NOMO-1 treated with DMSO at 0.1 percent for 48 hours (cell line): ENCODE measurements at regions not wholly inside any gene's neighbourhood (a gene's known extent, or its start where the extent isn't known, plus 50 kb on each side); places are given as distances from the start of the nearest gene placed in this dataset.
A peak's percentile ranks its signal among the peaks of the same experiment; 100 is the strongest.

ENCODE experiments used
- DNase-seq: peaks from one replicate; lab custom pipeline; 2025; ENCODE audit not compliant: unreplicated experiment; lab: John Stamatoyannopoulos, UW

GRCh38 chr6:87860902-87861301 lies 158.9 kb upstream of the AKIRIN2 start:
- DNase-seq = no peak

- no peak for DNase-seq
Observed at GRCh38 chr6:87858440-87858839, 156.4 kb upstream of the AKIRIN2 start.

GRCh38 chr6:87851674-87852299 lies 149.8 kb upstream of the AKIRIN2 start:
- DNase-seq = no peak

- DNase-seq = no peak
Observed at GRCh38 chr6:87848616-87849015, 146.6 kb upstream of the AKIRIN2 start.

DNA sequence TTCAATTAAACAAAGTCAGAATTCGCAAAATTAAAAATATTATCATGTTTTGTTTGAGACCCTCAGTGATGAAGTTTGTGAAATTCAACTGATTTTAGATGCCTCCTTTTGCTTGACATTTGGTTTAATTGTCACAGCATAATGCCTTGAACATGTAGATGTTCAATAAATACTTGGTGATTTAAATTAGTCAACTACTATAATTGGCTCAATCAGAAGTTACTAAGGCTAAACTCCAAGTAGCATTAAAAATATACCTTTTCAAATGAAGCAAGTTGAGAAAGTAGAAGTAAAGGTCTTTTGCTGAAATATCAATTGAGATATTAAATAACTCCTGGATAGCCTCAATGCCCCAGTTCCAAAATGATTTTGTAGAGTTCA lies 145.8 kb upstream of the AKIRIN2 start:
- DNase-seq = no peak

DNA sequence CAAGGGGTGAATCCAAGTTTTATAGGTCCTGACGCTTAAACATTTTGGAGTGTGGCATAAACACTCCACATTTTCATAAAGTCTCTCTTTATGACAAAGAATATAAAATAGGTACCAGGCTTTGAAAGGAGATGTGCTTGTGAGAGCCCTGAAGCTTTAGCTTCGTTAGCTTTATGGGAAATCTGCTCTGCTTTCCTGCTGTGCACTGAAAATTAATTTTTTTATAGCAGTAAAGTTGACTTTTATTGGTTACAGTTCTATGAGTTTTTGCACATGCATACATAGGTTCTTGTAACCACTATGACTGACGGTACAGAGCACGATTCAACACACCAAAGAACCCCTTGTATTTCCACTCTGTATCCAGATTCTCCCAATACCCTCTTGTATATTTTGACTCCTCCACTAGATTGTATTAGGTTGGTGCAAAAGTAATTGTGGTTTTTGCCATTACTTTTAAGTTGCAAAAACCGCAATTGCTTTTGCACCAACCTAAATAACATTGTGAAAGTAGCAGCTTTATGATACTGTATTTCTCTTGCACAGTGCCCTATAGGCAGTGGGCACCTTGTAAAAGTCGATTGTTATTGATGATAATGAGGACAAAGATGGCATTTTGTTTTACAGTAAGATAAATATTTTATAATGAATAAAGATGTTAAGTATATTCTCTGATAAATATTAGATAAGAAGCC lies 145.2 kb upstream of the AKIRIN2 start:
- no peak for DNase-seq

GRCh38 chr6:87846434-87846833 lies 144.4 kb upstream of the AKIRIN2 start:
- no peak for DNase-seq

DNA sequence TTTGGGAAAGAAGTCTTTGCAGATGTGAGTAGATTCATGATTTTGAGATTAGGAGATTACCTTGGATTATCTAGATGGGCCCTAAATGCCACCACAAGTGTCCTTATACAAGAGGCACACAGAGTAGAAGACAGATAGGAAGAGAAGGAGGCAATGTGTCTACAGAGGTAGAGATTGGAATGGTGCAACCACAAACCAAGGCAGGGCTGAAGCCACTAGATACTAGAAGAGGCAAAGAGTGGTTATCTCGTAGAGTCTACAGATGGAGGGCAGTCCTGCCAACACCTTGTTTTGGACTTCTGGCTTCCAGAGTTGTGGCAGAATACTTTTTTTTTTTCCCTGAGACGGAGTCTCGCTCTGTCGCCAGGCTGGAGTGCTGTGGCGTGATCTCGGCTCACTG lies 138.3 kb upstream of the AKIRIN2 start:
- DNase-seq = no peak

DNA sequence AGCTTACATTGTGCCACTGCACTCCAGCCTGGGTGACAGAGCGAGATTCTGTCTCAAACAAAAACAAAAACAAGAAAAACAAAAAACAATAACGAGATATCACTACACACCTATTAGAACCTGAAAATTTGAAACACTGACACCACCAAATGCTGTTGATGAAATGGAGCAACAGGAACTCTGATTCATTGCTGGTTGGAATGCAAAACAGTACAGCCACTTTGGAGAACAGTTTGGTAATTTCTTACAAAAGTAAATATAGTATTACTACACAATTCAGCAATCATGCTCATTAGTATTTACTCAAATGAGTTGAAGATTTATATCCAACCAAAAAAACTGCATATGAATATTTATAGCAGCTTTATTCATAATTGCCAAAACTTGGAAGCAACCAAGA lies 135.8 kb upstream of the AKIRIN2 start:
- no peak for DNase-seq

DNA sequence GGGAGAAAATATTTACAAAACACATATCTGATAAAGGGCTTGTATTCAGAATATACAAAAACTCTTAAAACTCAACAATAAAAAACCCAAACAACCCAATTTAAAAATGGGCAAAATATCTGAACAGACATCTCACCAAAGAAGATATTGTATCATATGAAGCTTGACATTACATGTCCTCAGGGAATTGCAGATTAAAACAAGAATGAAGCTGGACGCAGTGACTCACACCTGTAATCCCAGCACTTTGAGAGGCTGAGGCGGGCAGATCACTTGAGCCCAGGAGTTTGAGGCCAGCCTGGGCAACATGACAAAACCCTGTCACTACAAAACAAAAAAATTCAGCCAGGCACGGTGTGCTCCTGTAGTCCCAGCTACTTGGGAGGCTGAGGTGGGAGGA lies 135.4 kb upstream of the AKIRIN2 start:
- DNase-seq = no peak

GRCh38 chr6:87832025-87832825 lies 130.2 kb upstream of the AKIRIN2 start:
- DNase-seq = peak; percentile 80

- DNase-seq = peak; percentile 73
Observed at GRCh38 chr6:87830907-87831306, 128.9 kb upstream of the AKIRIN2 start.

DNA sequence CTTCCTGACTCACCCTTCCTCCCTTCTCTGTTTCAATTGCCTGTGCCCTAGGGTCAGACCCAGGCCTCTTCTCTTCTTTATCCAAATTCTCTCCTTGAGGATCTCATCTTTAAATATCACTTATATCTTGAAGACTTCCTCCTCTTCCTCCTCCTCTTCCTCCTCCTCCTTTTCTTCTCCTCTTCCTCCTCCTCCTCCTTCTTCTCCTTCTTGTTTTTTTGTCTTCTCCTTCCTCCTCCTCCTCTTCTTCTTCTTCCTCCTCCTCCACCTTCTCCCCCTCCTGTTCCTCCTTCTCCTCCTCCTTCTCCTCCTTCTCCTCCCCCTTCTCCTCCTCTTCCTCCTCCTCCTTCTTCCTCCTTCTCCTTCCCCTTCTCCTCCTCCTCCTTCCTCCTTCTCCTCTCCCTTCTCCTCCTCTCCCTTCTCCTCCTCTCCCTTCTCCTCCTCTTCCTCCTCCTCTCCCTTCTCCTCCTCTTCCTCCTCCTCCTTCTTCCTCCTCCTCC lies 127.6 kb upstream of the AKIRIN2 start:
- DNase-seq = no peak

GRCh38 chr6:87828044-87828443 lies 126.0 kb upstream of the AKIRIN2 start:
- DNase-seq = no peak

- DNase-seq = no peak
Observed at GRCh38 chr6:87827346-87827745, 125.3 kb upstream of the AKIRIN2 start.

GRCh38 chr6:87826424-87826823 lies 124.4 kb upstream of the AKIRIN2 start:
- DNase-seq = no peak

DNA sequence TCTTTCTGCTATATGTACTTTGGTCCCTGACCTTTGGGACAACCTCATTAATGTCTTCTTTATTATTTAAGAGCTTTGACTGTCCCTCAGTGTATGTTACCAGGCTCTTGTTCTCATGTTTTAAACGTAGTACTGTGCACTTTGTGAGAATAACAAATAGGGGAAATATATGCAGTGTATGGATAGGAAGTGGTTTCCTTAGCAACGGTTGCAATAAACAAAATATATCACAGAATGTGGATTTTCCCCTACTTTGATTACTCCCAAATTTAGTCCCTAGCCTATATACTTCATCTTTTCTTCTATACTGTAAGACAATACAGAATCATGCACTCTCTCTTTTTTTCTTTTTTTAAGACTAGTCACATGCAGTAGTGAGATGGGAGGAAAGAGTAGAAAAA lies 123.8 kb upstream of the AKIRIN2 start:
- peak; percentile 36 for DNase-seq

DNA sequence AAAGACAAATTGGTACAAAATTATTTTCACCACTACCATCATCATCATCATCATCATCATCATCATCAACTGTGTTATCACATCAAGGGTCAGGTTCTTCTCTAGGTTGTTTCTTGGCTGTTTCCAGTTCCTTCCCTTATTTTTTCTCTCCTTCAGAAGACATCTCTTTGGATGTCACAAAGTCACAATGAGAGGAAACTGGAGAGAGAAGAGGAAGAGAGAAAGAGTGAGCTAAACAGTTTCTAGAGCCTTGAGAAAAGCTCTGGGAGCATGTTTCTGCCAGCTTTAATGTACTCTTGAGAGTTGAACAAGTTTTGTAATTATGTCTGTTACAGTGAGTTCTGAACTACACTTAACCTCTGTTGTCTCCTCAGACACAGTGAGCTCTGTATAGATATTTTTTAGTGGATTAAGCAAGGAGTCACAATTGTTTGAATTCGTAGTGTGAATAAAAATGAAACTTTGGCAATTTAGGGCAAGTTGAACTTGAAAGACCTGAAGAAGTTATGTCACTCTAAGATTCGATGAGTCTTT lies 123.0 kb upstream of the AKIRIN2 start:
- DNase-seq = peak; percentile 22

DNA sequence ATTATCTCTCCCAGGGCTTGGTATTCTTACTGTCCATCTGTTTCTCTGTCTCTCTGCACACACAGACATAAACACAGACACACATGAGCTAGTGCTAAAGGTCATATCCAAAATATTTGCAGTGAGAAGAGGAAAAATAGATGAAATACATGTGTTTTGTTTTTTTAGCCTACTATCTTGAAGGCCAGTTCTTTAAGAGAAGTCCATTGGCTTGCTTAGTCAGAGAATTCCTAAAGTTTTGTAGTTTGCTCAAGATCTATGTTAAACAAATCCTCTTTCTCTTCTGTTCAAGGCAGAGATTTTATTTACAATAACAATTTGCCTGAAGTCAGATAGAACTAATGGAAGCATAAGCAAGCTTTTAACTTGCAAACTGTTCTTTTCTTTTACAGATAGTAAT lies 120.0 kb upstream of the AKIRIN2 start:
- no peak for DNase-seq

- no peak for DNase-seq
Observed at GRCh38 chr6:87820343-87820984, 118.4 kb upstream of the AKIRIN2 start.

GRCh38 chr6:87817183-87817582 lies 115.2 kb upstream of the AKIRIN2 start:
- no peak for DNase-seq
